A673 (cell line): ENCODE measurements at regions not wholly inside any gene's neighbourhood (a gene's known extent, or its start where the extent isn't known, plus 50 kb on each side); places are given as distances from the start of the nearest gene placed in this dataset.

Experiments used
- CTCF ChIP-seq: fragments of 300-800, 200-600 bp; sonication (generic); conservative IDR thresholded peaks from 2 replicates; pipeline ENCODE4 v1.5.1; 2017; ENCODE audit warnings: low read depth, mild to moderate bottlenecking, antibody characterized with exemption, low read length, moderate library complexity, mixed read lengths
- EZH2 ChIP-seq: fragments of 200-600 bp; sonication (generic); IDR thresholded peaks from 2 replicates; pipeline ENCODE4 v1.6.1; 2017; ENCODE audit warnings: borderline replicate concordance, low read depth, mild to moderate bottlenecking, mixed read lengths, antibody characterized with exemption, low read length; ENCODE audit not compliant: poor library complexity, severe bottlenecking

GRCh38 chr1:115450501-115451040 lies 112.5 kb upstream of the NGF start:
- no peak for TF ChIP-seq CTCF
- no peak for TF ChIP-seq EZH2
